ENCODE measurements at regions not wholly inside any gene's neighbourhood (a gene's known extent, or its start where the extent isn't known, plus 50 kb on each side); places are given as distances from the start of the nearest gene placed in this dataset.
"Not testable (repeated sequence)": the region's sequence is repeated elsewhere in the genome, so short reads cannot be mapped to it uniquely, and the experiment has no call there.

GRCh38 chr17:26734775-26735174, 559.1 kb upstream of the WSB1 start:
- not testable (repeated sequence) for TF ChIP-seq POLR2A, POLR2AphosphoS5, EP300 (IDR thresholded peaks at IDR 0.05)
- TF ChIP-seq, protein P1, sequence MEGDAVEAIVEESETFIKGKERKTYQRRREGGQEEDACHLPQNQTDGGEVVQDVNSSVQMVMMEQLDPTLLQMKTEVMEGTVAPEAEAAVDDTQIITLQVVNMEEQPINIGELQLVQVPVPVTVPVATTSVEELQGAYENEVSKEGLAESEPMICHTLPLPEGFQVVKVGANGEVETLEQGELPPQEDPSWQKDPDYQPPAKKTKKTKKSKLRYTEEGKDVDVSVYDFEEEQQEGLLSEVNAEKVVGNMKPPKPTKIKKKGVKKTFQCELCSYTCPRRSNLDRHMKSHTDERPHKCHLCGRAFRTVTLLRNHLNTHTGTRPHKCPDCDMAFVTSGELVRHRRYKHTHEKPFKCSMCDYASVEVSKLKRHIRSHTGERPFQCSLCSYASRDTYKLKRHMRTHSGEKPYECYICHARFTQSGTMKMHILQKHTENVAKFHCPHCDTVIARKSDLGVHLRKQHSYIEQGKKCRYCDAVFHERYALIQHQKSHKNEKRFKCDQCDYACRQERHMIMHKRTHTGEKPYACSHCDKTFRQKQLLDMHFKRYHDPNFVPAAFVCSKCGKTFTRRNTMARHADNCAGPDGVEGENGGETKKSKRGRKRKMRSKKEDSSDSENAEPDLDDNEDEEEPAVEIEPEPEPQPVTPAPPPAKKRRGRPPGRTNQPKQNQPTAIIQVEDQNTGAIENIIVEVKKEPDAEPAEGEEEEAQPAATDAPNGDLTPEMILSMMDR (IDR thresholded peaks at IDR 0.05): not testable (repeated sequence)

Data from sigmoid colon (tissue), 4 donors.